Lower leg skin (tissue), 4 donors: ENCODE measurements at regions not wholly inside any gene's neighbourhood (a gene's known extent, or its start where the extent isn't known, plus 50 kb on each side); places are given as distances from the start of the nearest gene placed in this dataset.

Source experiments
- DNase-seq, 2 donors: peaks; one replicate each; pipeline ENCODE4 v3.0.0-alpha.2; 2019; ENCODE audit warnings: low spot score in 2 of 2
- H3K4me3 ChIP-seq: fragments of 200-600 bp; sonication (generic); 2 replicates; pipeline ENCODE4 v1.5.1; 2017; ENCODE audit warnings: mild to moderate bottlenecking, low read depth; ENCODE audit not compliant: poor library complexity, severe bottlenecking
- POLR2A ChIP-seq, 2 donors: fragments of 450-650 bp; IDR thresholded peaks; one replicate each; pipeline ENCODE4 v1.6.1; 2016 to 2017; ENCODE audit warnings: antibody characterized with exemption in 2 of 2, mild to moderate bottlenecking in 1 of 2, moderate library complexity in 1 of 2
- WGBS, 2 donors: methylation state at CpG; one replicate each; pipeline ENCODE4 v1.1.5; 2018; 5-methylcytosine and 5-hydroxymethylcytosine counted together
- intact Hi-C: fragments of 100-400 bp; cut with DNase I; formaldehyde crosslinking; loops from one replicate; pipeline ENCODE4 v1.15.0; 2023; ENCODE audit warnings: low total_unique reads
- TF ChIP-seq, protein P1 (sequence below), 3 donors: fragments of 450-650 bp; IDR thresholded peaks; one replicate each; pipeline ENCODE4 v1.5.1; 2016; ENCODE audit warnings: antibody characterized with exemption in 3 of 3, mild to moderate bottlenecking in 3 of 3, moderate library complexity in 2 of 3

DNA sequence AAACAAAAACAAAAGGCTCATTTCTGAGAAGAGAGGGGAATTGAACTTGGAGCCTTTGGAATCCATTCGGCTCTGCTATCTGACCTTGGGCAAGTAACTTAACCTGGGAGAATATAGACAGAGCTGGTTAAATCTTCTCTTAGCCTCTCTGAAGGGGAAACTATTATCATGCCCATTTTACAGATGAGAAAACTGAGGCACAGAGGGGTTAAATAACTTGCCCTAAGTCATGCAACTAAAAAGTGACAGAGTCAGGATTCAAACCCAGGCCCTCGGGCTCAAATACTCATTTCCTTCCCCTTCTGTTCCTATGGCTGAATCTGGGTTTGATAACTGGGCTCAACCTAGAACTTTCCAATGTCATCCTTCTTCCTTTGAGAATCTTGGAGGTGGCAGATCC is 291.3 kb upstream of the MSX2 start:
- 84 to 88% methylated on average over 2 of the region's 2 CpGs for WGBS, 2 donors
- no peak for DNase-seq
- TF ChIP-seq POLR2A (IDR thresholded peaks at IDR 0.05): no peak
- TF ChIP-seq, protein P1, sequence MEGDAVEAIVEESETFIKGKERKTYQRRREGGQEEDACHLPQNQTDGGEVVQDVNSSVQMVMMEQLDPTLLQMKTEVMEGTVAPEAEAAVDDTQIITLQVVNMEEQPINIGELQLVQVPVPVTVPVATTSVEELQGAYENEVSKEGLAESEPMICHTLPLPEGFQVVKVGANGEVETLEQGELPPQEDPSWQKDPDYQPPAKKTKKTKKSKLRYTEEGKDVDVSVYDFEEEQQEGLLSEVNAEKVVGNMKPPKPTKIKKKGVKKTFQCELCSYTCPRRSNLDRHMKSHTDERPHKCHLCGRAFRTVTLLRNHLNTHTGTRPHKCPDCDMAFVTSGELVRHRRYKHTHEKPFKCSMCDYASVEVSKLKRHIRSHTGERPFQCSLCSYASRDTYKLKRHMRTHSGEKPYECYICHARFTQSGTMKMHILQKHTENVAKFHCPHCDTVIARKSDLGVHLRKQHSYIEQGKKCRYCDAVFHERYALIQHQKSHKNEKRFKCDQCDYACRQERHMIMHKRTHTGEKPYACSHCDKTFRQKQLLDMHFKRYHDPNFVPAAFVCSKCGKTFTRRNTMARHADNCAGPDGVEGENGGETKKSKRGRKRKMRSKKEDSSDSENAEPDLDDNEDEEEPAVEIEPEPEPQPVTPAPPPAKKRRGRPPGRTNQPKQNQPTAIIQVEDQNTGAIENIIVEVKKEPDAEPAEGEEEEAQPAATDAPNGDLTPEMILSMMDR (IDR thresholded peaks at IDR 0.05): no peak
- intact Hi-C loops: no loop called here
- H3K4me3 ChIP-seq: no peak overlapping the region

DNA sequence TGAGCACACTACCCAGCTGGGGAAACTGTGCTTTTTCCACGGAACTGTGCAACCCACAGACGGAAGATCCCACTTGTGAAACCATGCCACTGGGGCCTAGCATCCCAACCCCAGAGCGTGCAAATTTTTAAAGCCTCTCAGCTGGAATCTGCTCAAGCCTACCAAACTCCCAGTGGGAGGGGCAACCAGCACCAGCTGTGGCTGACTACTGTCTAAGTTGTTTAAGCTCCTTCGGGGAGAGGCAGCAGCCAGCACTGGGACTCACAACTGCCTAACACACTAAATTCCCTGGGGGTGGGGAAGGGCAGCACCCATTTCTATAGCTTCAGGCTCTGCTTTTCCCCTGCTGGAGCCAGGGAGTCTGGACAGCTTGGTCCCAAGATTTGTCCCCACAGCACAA is 287.6 kb upstream of the MSX2 start:
- DNase-seq: peak in 1 of 2 donors; percentile 63
- TF ChIP-seq, protein P1 (IDR thresholded peaks at IDR 0.05): no peak
- TF ChIP-seq POLR2A (IDR thresholded peaks at IDR 0.05): no peak
- no peak overlapping the region for H3K4me3 ChIP-seq
- intact Hi-C loops: no loop called here
- 64 to 69% methylated on average over 4 of the region's 4 CpGs for WGBS, 2 donors

DNA sequence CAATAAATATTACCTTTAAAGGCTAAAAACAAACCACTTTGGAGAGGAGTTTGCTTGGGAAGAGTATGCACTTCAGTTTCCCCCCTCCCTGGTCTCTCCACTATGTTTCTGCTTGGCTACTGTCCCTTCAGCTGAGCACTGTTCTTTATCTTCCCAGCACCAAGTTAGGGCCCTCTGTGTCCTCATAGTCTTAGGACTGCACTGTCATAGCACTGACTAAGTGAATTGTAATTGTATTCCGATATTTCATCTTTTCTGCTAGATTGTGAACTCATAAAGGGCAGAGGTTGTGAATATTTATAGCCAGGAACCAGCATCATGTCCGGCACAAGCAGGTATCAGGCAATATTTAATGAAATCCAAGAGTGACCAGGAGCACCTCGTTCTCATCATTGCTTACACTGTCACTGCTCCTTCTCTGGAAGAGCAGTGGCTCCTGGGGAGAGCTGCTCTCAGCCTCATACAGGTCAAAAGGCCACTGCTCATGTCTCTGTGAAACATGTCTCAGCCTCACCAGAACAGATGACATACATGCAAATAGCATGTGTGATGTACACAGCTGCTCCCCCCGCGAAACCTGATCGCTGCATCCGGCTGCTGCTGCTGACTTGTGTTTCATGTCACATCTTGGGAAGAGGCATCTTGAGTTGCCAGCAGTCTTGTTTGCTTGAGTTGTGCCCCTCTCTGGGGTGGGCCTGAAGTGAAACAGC is 279.7 kb upstream of the MSX2 start:
- no peak for DNase-seq
- no peak overlapping the region for H3K4me3 ChIP-seq
- TF ChIP-seq, protein P1 (IDR thresholded peaks at IDR 0.05): no peak
- TF ChIP-seq POLR2A (IDR thresholded peaks at IDR 0.05): no peak
- 56 to 58% methylated on average over 7 of the region's 7 CpGs for WGBS, 2 donors
- intact Hi-C loops: no loop called here

DNA sequence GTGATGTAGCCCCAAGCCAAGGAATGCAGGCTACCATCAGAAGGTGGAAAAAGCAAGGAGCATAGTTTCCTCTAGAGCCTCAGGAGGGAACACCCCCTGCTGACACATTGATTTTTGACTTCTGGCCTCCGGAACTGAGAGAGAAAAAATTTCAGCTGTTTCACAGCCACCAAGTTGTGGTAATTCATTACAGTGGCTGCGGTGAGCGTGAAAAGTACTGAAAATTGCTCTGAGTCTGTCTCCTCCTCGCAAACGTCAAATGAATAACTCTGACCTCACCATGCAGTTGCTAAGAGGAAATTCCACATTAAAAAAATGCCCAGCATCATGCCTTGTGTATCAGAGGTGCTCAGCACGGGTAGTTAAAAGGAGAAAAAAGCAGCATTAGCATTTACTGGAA is 277.9 kb upstream of the MSX2 start:
- WGBS, 2 donors: 62 to 63% methylated on average over 6 of the region's 6 CpGs
- TF ChIP-seq, protein P1 (IDR thresholded peaks at IDR 0.05): no peak
- TF ChIP-seq POLR2A (IDR thresholded peaks at IDR 0.05): no peak
- DNase-seq: no peak
- no peak overlapping the region for H3K4me3 ChIP-seq
- intact Hi-C loops: no loop called here

DNA sequence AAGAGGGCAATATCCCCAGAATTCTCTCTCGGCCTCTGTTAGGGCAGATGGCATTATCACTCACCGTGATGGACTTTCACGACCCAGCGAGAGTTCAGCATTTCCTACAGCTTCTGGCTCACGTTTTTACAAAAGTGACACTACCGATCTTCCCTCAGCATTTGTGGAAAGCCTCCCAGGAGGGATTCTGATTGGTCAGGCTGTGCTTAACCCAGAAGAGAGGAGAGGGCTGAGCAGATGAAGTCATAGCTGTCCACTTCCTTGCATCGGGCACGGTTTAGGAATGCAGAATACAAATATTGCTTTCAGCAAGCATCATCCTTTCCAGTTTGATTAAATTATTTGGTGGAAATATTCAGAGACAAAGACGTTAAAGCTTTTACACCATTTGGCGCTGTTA is 277.4 kb upstream of the MSX2 start:
- DNase-seq: no peak
- 69 to 74% methylated on average over 10 of the region's 10 CpGs for WGBS, 2 donors
- H3K4me3 ChIP-seq: no peak overlapping the region
- TF ChIP-seq, protein P1 (IDR thresholded peaks at IDR 0.05): no peak
- TF ChIP-seq POLR2A (IDR thresholded peaks at IDR 0.05): no peak
- intact Hi-C loops: no loop called here

DNA sequence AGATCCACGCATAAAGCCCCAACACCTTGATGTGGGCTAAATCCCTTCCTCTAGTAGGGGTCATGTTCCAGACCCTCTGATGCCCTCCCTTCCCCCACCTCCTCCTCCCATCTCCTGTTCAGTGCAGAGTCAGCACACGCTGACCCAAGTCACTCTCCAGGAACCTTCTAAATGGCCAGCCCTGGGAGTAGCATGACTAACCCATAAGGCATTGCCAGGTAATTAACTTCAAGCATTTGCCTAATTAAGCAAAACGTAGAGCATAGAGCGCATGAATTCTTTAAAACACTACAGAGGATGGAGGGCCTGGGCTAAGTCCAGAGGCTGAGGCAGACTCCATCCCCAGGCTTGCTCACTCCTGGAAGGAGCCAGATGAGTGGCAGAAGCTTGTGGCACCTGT is 276.3 kb upstream of the MSX2 start:
- DNase-seq: no peak
- 74% methylated on average over 4 of the region's 4 CpGs for WGBS, 2 donors
- TF ChIP-seq, protein P1 (IDR thresholded peaks at IDR 0.05): no peak
- no peak for TF ChIP-seq POLR2A (IDR thresholded peaks at IDR 0.05)
- H3K4me3 ChIP-seq: no peak overlapping the region
- intact Hi-C loops: no loop called here
